ENCODE measurements at regions not wholly inside any gene's neighbourhood (a gene's known extent, or its start where the extent isn't known, plus 50 kb on each side); places are given as distances from the start of the nearest gene placed in this dataset.

GRCh38 chr6:166106076-166106686 lies 61.5 kb downstream of the TBXT start (continued):
- TF ChIP-seq ZNF133 (tag by site-specific recombination; IDR thresholded peaks at IDR 0.05) (no peak), FEZF1 (tag by site-specific recombination; IDR thresholded peaks at IDR 0.05) (no peak), ZNF654 (tag by site-specific recombination; IDR thresholded peaks at IDR 0.05; ENCODE audit: low read depth) (peak; percentile 98), SALL2 (tag by site-specific recombination; IDR thresholded peaks at IDR 0.05; ENCODE audit: borderline replicate concordance) (no peak), ZNF747 (tag by site-specific recombination; IDR thresholded peaks at IDR 0.05) (no peak), ZNF639 (tag by site-specific recombination; IDR thresholded peaks at IDR 0.05) (no peak), ZNF610 (tag by site-specific recombination; IDR thresholded peaks at IDR 0.05; ENCODE audit: borderline replicate concordance) (no peak), ZNF26 (tag by site-specific recombination; IDR thresholded peaks at IDR 0.05) (no peak), ZFP37 (tag by site-specific recombination; IDR thresholded peaks at IDR 0.05) (peak; percentile 56; the same call in 1 of the 2 replicates), RBAK (tag by site-specific recombination; IDR thresholded peaks at IDR 0.05) (no peak)

- no peaks in the 10 kb centered on the region for H3K9me3 ChIP-seq (ENCODE audit: control insufficient read depth, insufficient read depth, low read depth, low read length)
- no peak overlapping the region for H3K4me3 ChIP-seq (ENCODE audit: low read depth, low read length)
- no peaks in the 10 kb centered on the region for H3K4me1 ChIP-seq (ENCODE audit: control insufficient read depth, insufficient read depth, low read length)
- POLR2A ChIA-PET: no interaction called here
- CTCF ChIA-PET: interaction anchor here (0.6 to 14.4 kb wide), 48 partner anchors 8 to 1684 kb away, joined by 3 to 267 read pairs (median 5); no protein-coding TSS in a partner anchor
- no peak overlapping the region for H3K27ac ChIP-seq (ENCODE audit: extremely low read depth, low read depth, low read length)
- TF ChIP-seq ZBTB17 (tag by site-specific recombination; IDR thresholded peaks at IDR 0.05) (peak; percentile 82; the same call in 1 of the 2 replicates), ZNF366 (tag by site-specific recombination; conservative IDR thresholded peaks at IDR 0.05) (peak; percentile 76), ZNF558 (tag by site-specific recombination; IDR thresholded peaks at IDR 0.05) (no peak), SP2 (tag by site-specific recombination; IDR thresholded peaks at IDR 0.05) (no peak)
- no peaks in the 10 kb centered on the region for H3K36me3 ChIP-seq (ENCODE audit: control insufficient read depth in 2 of 2, insufficient read depth in 1 of 2, low read length in 2 of 2)
Observed at GRCh38 chr6:166105341-166106075, 62.1 kb downstream of the TBXT start.

GRCh38 chr6:166104872-166105271 lies 62.8 kb downstream of the TBXT start:
- POLR2A ChIA-PET: no interaction called here

More at GRCh38 chr6:166104872-166105271, 62.8 kb downstream of the TBXT start:
- Histone ChIP-seq H3K36me3 (ENCODE audit: control insufficient read depth in 2 of 2, insufficient read depth in 1 of 2, low read length in 2 of 2) (no peaks in the 10 kb centered on the region), H3K4me1 (ENCODE audit: control insufficient read depth, insufficient read depth, low read length) (no peaks in the 10 kb centered on the region), H3K9me3 (ENCODE audit: control insufficient read depth, insufficient read depth, low read depth, low read length) (no peaks in the 10 kb centered on the region), H3K4me3 (ENCODE audit: low read depth, low read length) (no peak overlapping the region), H3K27ac (ENCODE audit: extremely low read depth, low read depth, low read length) (no peak overlapping the region)
- CTCF ChIA-PET: interaction anchor here (0.6 to 14.4 kb wide), 8 partner anchors 12 to 626 kb away, joined by 3 to 267 read pairs (median 6); no protein-coding TSS in a partner anchor
- no peak for TF ChIP-seq PRDM10 (tag by site-specific recombination; IDR thresholded peaks at IDR 0.05)
- no peak for TF ChIP-seq ZSCAN5A (tag by site-specific recombination; IDR thresholded peaks at IDR 0.05)
- no peak for TF ChIP-seq ZXDB (tag by site-specific recombination; IDR thresholded peaks at IDR 0.05)
- TF ChIP-seq ZNF302 (tag by site-specific recombination; IDR thresholded peaks at IDR 0.05; ENCODE audit: low read depth): no peak

Measured in HEK293 (cell line).